CD1c-positive myeloid dendritic cell (primary cell): ENCODE measurements at regions not wholly inside any gene's neighbourhood (a gene's known extent, or its start where the extent isn't known, plus 50 kb on each side); places are given as distances from the start of the nearest gene placed in this dataset.
"Not testable (repeated sequence)": the region's sequence is repeated elsewhere in the genome, so short reads cannot be mapped to it uniquely, and the experiment has no call there.

ENCODE experiments used
- DNase-seq: peaks from one replicate; pipeline ENCODE4 v3.0.0-alpha.2; 2016; ENCODE audit errors: extremely low spot score

DNA sequence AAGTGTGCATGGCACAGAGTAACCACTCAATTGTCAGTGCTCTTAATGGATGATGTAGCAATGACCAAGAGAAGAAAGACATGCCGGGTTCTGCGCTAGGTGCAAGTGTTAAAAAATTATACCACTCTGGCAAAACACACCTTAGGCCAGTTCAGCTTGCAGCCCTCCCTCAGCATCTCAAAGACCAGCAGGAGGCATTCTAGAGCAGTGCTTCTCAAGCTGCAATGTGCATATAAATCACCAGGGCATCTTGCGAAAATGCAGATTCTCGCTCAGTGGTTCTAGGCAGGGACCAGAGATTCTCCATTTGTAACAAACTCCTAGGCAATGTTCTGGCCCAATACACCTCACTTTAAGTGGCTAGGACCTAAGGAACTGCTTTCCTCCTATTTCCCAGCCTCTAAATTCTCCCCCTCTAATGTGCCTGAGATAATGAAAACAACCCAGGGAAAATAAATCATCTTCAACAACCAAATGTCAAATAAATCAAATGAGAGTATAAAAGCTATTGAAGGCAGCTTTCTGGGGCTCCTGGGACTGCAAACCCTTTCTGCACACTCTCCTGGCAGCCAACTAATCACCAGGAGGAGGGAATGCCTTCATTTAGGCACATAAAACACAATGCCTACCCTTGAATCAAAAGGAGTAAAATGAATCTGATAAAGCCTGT is 337.2 kb upstream of the API5 start:
- DNase-seq: no peak

GRCh38 chr11:42975180-42975529 is 336.6 kb upstream of the API5 start:
- DNase-seq: no peak

DNA sequence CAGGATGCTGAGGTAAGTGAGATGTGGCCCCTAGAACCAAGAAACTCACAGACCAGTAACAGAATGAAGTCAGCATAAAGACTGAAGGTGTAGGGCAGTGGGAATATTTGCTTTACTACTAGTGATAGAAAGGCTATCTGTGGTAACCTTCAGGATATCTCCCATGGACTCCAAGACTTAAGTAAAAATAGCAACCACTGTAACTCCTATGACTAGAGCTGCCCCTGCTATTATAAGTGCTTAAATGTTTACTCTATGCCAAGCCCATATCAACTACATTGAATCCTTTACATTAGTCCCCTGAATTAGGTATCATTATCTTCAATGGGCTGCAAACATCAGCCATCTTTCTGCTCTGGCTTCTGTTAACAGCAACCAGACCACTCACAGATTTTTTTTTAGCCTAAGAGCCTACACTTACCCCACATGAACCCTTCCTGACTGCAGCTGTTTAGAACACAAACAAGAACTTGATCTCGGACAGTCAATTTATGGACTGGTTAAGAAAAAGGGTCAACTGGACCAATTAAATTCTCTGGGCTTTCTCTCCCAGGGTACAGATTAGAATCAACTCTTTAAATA is 335.1 kb upstream of the API5 start:
- no peak for DNase-seq

GRCh38 chr11:42992594-42992993 is 319.2 kb upstream of the API5 start:
- DNase-seq: no peak

GRCh38 chr11:42996421-42997307 is 315.1 kb upstream of the API5 start:
- DNase-seq: no peak

DNA sequence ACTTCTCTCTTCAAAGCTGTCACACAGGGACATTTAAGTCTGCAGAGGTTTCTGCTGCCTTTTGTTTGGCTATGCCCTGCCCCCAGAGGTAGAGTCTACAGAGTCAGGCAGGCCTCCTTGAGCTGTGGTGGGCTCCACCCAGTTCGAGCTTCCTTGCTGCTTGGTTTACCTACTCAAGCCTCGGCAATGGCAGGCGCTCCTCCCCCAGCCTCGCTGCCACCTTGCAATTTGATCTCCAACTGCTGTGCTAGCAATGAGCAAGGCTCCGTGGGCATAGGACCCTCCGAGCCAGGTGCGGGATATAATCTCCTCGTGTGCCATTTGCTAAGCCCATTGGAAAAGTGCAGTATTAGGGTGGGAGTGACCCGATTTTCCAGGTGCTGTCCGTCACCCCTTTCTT is 306.9 kb upstream of the API5 start:
- DNase-seq: not testable (repeated sequence)

GRCh38 chr11:43010042-43010441 is 301.8 kb upstream of the API5 start:
- no peak for DNase-seq

DNA sequence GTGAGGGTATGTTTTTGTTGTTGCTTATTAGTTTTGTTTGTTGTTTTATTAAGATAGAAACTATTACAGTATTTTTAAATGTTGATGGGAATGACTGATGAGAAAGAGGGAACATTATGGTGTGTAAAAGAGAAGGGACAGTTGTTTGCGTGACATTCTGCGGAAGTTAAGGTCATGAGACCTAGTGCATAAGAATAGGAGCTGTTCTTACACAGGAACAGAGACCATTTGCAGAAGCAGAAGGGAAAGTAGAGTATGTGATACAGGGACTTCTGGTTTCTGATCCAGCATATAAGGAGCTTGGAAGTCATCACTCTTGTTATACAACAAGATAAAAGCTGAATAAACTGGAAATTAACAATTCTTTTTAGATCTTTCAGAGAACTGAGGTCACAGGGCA is 299.2 kb upstream of the API5 start:
- no peak for DNase-seq

DNA sequence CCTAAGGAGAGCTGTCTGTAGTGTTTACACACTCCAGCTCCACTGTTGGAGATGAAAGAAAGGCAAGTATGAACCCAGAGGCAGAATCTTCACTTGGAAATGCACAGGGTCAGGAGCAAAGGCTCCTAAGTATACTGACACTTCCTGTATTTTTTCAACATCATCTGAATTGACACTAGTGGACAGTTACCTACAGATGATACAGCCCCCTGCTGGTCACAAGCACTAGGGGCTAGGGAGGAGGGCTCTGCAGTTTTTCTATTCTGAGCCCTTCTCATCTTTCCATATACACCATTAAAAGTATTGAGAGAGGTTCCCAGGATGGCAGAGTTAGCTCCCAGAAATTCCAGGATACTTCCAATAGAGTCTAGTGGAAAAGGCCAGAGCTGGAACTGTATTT is 290.3 kb upstream of the API5 start:
- no peak for DNase-seq

DNA sequence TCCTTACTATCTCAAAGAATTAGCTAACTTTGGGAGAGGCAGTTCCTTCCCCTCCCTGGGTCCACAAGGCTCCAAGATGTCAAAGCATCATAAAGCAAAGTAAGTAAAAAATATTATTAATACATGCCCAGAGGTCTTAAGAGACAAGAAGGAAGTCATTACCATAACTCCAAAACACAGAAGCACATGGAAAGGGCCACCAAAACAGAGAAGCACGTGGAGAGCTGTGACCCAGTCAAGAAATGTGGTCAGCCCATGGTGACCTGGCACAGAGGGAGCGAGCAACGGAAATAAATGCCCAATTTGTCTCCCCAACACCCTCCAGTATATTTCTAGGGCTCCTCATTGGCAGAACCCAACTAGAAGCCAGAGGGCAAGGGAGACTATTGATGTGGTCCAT is 277.5 kb upstream of the API5 start:
- no peak for DNase-seq

- DNase-seq: no peak
Observed at GRCh38 chr11:43035086-43035485, 276.7 kb upstream of the API5 start.

GRCh38 chr11:43053638-43054412 is 258.0 kb upstream of the API5 start:
- DNase-seq: no peak

GRCh38 chr11:43067681-43068080 is 244.1 kb upstream of the API5 start:
- no peak for DNase-seq

DNA sequence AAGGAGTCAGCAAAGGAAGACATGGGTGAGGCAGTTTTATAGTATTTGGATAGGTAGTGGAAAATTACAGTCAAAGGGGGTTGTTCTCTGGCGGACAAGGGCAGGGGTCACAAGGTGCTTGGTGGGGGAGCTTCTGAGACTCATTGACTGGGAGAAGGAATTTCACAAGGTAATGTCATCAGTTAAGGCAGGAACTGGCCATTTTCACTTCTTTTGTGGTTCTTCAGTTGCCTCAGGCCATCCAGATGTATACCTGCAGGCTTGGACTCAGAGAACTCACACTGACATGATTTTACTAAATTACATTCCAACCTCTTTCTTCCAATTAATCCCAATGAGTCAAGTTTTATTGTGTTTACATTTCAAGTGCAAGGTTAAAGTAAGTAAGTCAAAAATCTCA is 240.5 kb upstream of the API5 start:
- no peak for DNase-seq

DNA sequence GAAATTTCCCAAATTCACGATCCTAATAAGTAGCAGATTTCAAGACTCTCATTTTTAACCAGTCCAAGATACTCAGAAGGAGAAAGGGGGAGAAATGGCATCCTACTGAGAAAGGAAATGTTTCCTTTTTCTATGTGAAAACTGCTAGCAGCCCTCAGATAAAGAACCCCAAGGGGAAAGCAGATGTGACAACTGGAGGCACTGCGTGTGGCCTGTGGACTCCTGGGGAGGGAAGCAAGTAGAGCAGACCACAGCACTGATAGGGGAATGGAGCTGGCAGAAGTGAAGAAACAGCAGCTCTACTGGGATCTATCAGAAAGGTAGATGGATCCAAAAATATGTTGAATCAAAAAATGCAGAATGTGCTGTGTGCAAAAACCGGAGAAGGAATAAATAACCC is 239.7 kb upstream of the API5 start:
- DNase-seq: no peak

DNA sequence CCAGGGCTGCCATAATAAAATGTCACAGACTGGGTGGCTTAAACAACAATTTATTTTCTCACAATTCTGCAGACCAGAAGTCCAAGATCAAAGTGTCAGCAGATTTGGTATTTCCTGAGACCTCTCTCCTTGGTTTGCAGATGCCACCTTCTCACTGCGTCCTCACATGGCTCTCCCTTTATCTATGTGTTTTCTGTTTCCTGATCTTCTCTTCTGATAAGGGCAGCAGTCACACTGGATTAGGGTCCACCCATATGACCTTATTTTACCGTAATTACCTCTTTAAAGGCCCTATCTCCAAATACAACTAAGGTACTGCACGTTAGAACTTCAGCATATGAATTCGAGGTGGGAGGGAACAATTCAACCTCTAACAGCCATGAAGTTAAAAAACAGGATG is 238.9 kb upstream of the API5 start:
- no peak for DNase-seq

- no peak for DNase-seq
Observed at GRCh38 chr11:43074810-43075209, 237.0 kb upstream of the API5 start.

- no peak for DNase-seq
Observed at GRCh38 chr11:43101113-43101512, 210.7 kb upstream of the API5 start.

DNA sequence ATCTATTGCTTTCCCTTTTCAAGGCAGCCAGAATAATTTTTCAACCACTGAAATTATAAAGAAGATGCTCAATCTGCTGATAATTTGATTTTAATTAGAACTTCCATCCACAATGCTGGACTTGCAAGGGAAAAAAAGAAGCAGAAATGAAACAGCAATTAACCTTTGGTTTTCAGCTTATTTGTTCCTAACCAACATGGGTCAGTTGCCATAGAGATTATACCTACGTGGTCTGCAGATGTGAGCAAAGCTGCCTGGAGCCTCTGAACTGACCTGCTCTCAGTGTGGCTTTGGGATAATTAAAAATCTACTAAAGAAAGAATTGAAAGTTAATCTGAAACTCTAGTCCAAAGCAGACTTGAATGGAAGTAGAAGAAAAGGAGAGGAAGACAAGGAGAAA is 195.7 kb upstream of the API5 start:
- no peak for DNase-seq

- DNase-seq: no peak
Observed at GRCh38 chr11:43119275-43119970, 192.4 kb upstream of the API5 start.

DNA sequence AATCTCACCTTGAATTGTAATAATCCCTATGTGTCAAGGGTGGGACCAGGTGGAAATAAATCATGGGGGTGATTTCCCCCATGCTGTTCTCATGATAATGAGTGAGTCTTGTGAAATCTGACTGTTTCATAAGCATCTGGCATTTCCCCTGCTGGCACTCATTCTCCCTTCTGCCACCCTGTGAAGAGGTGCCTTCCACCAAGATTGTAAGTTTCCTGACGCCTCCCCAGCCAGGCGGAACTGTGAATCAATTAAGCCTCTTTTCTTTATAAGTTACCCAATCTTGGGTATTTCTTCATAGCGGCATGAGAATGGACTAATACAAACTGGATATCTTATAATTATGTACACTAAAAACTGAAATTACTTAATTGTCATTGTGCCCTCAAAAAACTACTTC is 189.2 kb upstream of the API5 start:
- no peak for DNase-seq

DNA sequence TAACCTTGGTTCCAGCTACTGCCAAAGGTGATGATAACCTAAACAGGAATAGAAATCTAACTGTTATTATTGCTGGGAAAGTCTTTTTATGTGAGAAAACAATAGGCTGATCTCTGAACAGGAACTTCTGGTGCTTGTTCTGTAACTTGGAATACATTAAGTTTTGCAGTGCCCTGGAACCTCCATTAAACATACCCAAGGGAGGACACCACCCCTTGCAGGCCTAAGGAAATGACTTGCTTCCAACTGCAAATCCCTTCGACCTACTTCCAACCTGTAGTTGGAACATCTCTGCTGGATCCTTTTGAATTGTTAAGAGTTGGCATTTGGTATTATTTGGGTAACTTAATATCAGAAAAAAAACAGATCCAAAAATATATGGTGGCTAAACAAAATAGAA is 188.4 kb upstream of the API5 start:
- no peak for DNase-seq
